Ascending aorta (tissue), 2 donors: ENCODE measurements at regions not wholly inside any gene's neighbourhood (a gene's known extent, or its start where the extent isn't known, plus 50 kb on each side); places are given as distances from the start of the nearest gene placed in this dataset.

Experiments used
- DNase-seq, 2 donors: peaks; one replicate each; pipeline ENCODE4 v3.0.0-alpha.2; 2019; ENCODE audit warnings: low spot score in 2 of 2
- H3K27ac ChIP-seq, 2 donors: fragments of 200-600 bp; sonication (generic); one replicate each; pipeline ENCODE4 v1.5.1; 2016 to 2017; ENCODE audit warnings: mild to moderate bottlenecking in 1 of 2
- H3K27me3 ChIP-seq: fragments of 200-600 bp; sonication (generic); one replicate; pipeline ENCODE4 v1.5.1; 2017
- H3K36me3 ChIP-seq, 2 donors: fragments of 200-600 bp; sonication (generic); one replicate each; pipeline ENCODE4 v1.5.1; 2016
- H3K4me1 ChIP-seq, 2 donors: fragments of 200-600 bp; sonication (generic); one replicate each; pipeline ENCODE4 v1.5.1; 2016 to 2017; ENCODE audit warnings: mild to moderate bottlenecking in 1 of 2
- H3K4me3 ChIP-seq, 2 donors: fragments of 200-600 bp; sonication (generic); one replicate each; pipeline ENCODE4 v1.5.1; 2016 to 2017; ENCODE audit warnings: mild to moderate bottlenecking in 1 of 2
- H3K9me3 ChIP-seq, 2 donors: fragments of 200-600 bp; sonication (generic); one replicate each; pipeline ENCODE4 v1.5.1; 2016
- intact Hi-C: fragments of 100-400 bp; cut with DNase I; formaldehyde crosslinking; loops from one replicate; pipeline ENCODE4 v1.15.1; 2023
- TF ChIP-seq, protein P1 (sequence below), 3 experiments: fragments of 200-600 bp in 2 of 3; fragments of 450-650 bp in 1 of 3; sonication (generic) in 2 of 3; IDR thresholded peaks; one replicate each; pipeline ENCODE4 v1.5.1; 2016 to 2019; ENCODE audit warnings: antibody characterized with exemption in 3 of 3, mild to moderate bottlenecking in 1 of 3, moderate library complexity in 1 of 3

GRCh38 chr9:105880517-105880916 is 186.2 kb downstream of the TMEM38B start:
- H3K4me1 ChIP-seq: no peaks in the 10 kb centered on the region
- intact Hi-C loops: no loop called here
- no peaks in the 10 kb centered on the region for H3K27me3 ChIP-seq
- no peak for DNase-seq
- H3K9me3 ChIP-seq: no peaks in the 10 kb centered on the region
- TF ChIP-seq, protein P1, sequence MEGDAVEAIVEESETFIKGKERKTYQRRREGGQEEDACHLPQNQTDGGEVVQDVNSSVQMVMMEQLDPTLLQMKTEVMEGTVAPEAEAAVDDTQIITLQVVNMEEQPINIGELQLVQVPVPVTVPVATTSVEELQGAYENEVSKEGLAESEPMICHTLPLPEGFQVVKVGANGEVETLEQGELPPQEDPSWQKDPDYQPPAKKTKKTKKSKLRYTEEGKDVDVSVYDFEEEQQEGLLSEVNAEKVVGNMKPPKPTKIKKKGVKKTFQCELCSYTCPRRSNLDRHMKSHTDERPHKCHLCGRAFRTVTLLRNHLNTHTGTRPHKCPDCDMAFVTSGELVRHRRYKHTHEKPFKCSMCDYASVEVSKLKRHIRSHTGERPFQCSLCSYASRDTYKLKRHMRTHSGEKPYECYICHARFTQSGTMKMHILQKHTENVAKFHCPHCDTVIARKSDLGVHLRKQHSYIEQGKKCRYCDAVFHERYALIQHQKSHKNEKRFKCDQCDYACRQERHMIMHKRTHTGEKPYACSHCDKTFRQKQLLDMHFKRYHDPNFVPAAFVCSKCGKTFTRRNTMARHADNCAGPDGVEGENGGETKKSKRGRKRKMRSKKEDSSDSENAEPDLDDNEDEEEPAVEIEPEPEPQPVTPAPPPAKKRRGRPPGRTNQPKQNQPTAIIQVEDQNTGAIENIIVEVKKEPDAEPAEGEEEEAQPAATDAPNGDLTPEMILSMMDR (IDR thresholded peaks at IDR 0.05): no peak
- no peak overlapping the region for H3K4me3 ChIP-seq
- H3K27ac ChIP-seq: no peak overlapping the region
- H3K36me3 ChIP-seq: no peaks in the 10 kb centered on the region

GRCh38 chr9:105881021-105881420 is 186.7 kb downstream of the TMEM38B start:
- no peak overlapping the region for H3K4me3 ChIP-seq
- DNase-seq: no peak
- no peaks in the 10 kb centered on the region for H3K4me1 ChIP-seq
- H3K27ac ChIP-seq: no peak overlapping the region
- no peaks in the 10 kb centered on the region for H3K9me3 ChIP-seq
- H3K36me3 ChIP-seq: no peaks in the 10 kb centered on the region
- no peaks in the 10 kb centered on the region for H3K27me3 ChIP-seq
- TF ChIP-seq, protein P1 (IDR thresholded peaks at IDR 0.05): no peak
- intact Hi-C loops: no loop called here

GRCh38 chr9:105881654-105882349 is 187.5 kb downstream of the TMEM38B start:
- TF ChIP-seq, protein P1 (IDR thresholded peaks at IDR 0.05): peak in 2 of 3 experiments; percentile 44 to 50
- Histone ChIP-seq H3K4me3 (no peak overlapping the region), H3K27me3 (no peaks in the 10 kb centered on the region), H3K36me3 (no peaks in the 10 kb centered on the region), H3K4me1 (no peaks in the 10 kb centered on the region), H3K9me3 (no peaks in the 10 kb centered on the region), H3K27ac (no peak overlapping the region)
- intact Hi-C loops: no loop called here
- no peak for DNase-seq

GRCh38 chr9:105883847-105884246 is 189.5 kb downstream of the TMEM38B start:
- H3K9me3 ChIP-seq: no peaks in the 10 kb centered on the region
- TF ChIP-seq, protein P1 (IDR thresholded peaks at IDR 0.05): no peak
- no peaks in the 10 kb centered on the region for H3K36me3 ChIP-seq
- H3K4me3 ChIP-seq: no peak overlapping the region
- H3K27me3 ChIP-seq: no peaks in the 10 kb centered on the region
- DNase-seq: no peak
- intact Hi-C loops: no loop called here
- H3K27ac ChIP-seq: no peak overlapping the region
- H3K4me1 ChIP-seq: no peaks in the 10 kb centered on the region

- no peaks in the 10 kb centered on the region for H3K36me3 ChIP-seq
- TF ChIP-seq, protein P1 (IDR thresholded peaks at IDR 0.05): no peak
- intact Hi-C loops: no loop called here
These were observed 190.1 kb downstream of the TMEM38B start for GRCh38 chr9:105884416-105884815.

GRCh38 chr9:105886136-105886535 is 191.8 kb downstream of the TMEM38B start:
- H3K36me3 ChIP-seq: no peaks in the 10 kb centered on the region
- no peak overlapping the region for H3K4me3 ChIP-seq
- H3K27ac ChIP-seq: no peak overlapping the region
- TF ChIP-seq, protein P1 (IDR thresholded peaks at IDR 0.05): no peak
- H3K9me3 ChIP-seq: no peaks in the 10 kb centered on the region
- no peaks in the 10 kb centered on the region for H3K27me3 ChIP-seq
- no peaks in the 10 kb centered on the region for H3K4me1 ChIP-seq
- intact Hi-C loops: no loop called here
- no peak for DNase-seq

More at GRCh38 chr9:105884416-105884815, 190.1 kb downstream of the TMEM38B start:
- H3K4me1 ChIP-seq: no peaks in the 10 kb centered on the region
- H3K27me3 ChIP-seq: no peaks in the 10 kb centered on the region
- no peak for DNase-seq
- no peak overlapping the region for H3K4me3 ChIP-seq
- no peak overlapping the region for H3K27ac ChIP-seq
- H3K9me3 ChIP-seq: no peaks in the 10 kb centered on the region
